ENCODE measurements at regions not wholly inside any gene's neighbourhood (a gene's known extent, or its start where the extent isn't known, plus 50 kb on each side); places are given as distances from the start of the nearest gene placed in this dataset.

DNA sequence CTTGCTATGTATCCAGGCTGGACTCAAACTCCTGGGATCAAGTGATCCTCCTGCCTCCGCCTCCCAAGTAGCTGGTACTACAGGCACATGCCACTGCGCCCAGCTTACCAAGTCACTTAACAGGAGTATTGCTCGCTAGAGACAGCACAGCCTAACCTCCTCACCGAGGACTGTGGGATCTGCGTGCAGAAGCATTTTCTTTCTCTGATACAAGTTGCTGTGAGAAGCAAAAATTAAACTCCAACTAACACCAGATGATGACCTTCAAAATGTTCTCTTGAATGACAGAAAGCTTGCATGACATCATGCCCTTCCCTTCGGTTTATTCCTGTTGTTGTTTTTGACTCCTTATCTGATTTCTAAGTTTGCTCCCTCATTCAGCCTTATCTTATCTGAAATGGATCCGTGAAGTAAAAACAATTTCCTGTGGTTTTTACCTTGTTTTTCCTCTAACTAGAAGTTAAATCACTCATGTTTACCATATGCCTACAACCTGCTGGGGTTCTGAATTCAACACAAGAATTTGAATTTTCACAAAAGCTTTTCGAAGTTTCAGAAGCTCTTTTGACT, 94.4 kb upstream of the KIF5B start:
- TF ChIP-seq, protein P1, sequence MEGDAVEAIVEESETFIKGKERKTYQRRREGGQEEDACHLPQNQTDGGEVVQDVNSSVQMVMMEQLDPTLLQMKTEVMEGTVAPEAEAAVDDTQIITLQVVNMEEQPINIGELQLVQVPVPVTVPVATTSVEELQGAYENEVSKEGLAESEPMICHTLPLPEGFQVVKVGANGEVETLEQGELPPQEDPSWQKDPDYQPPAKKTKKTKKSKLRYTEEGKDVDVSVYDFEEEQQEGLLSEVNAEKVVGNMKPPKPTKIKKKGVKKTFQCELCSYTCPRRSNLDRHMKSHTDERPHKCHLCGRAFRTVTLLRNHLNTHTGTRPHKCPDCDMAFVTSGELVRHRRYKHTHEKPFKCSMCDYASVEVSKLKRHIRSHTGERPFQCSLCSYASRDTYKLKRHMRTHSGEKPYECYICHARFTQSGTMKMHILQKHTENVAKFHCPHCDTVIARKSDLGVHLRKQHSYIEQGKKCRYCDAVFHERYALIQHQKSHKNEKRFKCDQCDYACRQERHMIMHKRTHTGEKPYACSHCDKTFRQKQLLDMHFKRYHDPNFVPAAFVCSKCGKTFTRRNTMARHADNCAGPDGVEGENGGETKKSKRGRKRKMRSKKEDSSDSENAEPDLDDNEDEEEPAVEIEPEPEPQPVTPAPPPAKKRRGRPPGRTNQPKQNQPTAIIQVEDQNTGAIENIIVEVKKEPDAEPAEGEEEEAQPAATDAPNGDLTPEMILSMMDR (IDR thresholded peaks at IDR 0.05) = no peak
- DNase-seq = no peak
- no peak overlapping the region for H3K27ac ChIP-seq
- H3K36me3 ChIP-seq = no peaks in the 10 kb centered on the region
- H3K27me3 ChIP-seq = no peaks in the 10 kb centered on the region
- H3K4me3 ChIP-seq = no peak overlapping the region
- intact Hi-C loops (cut with DNase I; ENCODE audit: low total_unique reads) = no loop called here
- H3K4me1 ChIP-seq = peaks cover 0 to 22% (median 3%) of the 10 kb centered on the region in 4 donors
- peaks cover 0 to 4% (median 0%) of the 10 kb centered on the region in 3 donors for H3K9me3 ChIP-seq

DNA sequence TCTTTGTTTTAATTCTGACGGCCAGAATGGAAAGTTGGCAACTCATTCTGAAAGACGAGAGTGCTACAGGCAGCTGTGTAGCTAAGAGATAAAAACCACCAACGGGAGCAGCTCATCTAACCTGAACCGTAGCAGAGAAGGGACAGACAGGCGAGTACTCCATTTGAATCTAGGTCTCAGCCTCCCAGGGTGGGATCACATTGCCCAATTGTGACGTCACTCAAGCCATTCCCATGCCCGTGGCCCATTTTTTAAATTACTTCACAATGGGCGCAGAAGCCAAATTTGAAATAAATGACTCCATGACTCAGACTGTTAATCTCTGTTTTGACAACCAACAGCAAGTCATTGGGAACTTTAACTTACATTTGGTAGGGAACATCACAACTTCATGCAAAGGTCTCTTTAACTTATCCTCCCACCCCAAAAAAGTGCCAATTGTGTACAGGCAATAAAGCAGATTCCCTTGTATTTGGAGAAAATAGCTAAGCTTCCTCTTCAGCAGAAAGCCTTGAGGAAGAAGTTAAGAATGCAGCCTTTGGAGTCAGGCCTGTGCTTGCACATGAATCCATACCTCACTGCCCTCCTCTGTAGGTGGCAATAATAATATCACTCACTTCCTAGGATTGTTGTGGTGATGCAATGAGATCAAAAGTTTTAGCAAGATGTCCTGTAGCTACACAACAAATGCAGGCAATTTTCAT, 93.2 kb upstream of the KIF5B start:
- TF ChIP-seq, protein P1 (IDR thresholded peaks at IDR 0.05) = peak in 1 of 2 experiments; percentile 6

DNA sequence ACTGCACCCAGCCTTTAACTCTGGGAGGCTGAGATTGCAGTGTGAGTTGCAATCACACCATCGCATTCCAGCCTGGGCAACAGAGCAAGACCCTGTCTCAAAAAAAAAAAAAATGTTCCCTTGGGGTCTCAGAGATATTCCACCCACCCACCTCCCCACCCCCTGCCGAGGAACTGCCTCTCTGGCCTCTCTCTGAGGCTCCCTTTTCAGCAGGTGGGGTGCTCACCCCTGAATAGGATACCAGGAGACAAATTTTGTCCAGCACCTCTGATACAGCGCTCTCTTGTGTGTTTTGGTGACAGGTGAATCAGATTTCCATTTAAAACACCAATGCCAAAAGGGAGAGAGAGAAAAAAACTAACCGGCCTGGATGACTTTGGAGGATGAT, 92.6 kb upstream of the KIF5B start:
- no peak for DNase-seq
- Histone ChIP-seq H3K9me3 (no peaks in the 10 kb centered on the region), H3K27ac (peak overlapping the region; percentile 53 to 67), H3K27me3 (no peaks in the 10 kb centered on the region), H3K4me3 (peak overlapping the region; percentile 5 to 34), H3K4me1 (peaks cover 0 to 18% (median 3%) of the 10 kb centered on the region in 4 donors), H3K36me3 (no peaks in the 10 kb centered on the region)
- TF ChIP-seq, protein P1 (IDR thresholded peaks at IDR 0.05) = no peak
- intact Hi-C loops (cut with DNase I; ENCODE audit: low total_unique reads) = no loop called here

More for the DNA sequence above, 93.2 kb upstream of the KIF5B start:
- intact Hi-C loops (cut with DNase I; ENCODE audit: low total_unique reads) = no loop called here
- H3K27ac ChIP-seq = peak overlapping the region; percentile 53 to 67
- peak overlapping the region; percentile 5 to 34 for H3K4me3 ChIP-seq
- H3K9me3 ChIP-seq = peaks cover 0 to 4% (median 0%) of the 10 kb centered on the region in 3 donors
- H3K27me3 ChIP-seq = no peaks in the 10 kb centered on the region
- peak; percentile 84 to 87 for DNase-seq
- H3K36me3 ChIP-seq = no peaks in the 10 kb centered on the region
- H3K4me1 ChIP-seq = peaks cover 0 to 18% (median 3%) of the 10 kb centered on the region in 4 donors

DNA sequence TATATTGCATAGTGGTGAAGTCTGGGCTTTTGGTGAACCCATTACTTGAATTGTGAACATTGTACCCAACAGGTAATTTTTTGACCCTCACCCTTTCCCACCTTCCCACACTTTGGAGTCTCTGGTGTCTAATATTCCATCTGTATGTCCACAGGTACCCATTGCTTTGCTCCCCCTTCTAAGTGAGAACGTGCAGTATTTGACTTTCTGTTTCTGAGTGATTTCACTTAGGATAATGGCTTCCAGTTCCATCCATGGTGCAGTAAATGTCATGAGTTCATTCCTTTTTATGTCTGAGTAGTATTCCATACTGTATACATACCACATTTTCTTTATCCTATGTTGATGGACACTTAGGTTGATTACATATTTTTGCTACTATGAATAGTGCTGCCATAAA, 91.5 kb upstream of the KIF5B start:
- DNase-seq = no peak
- intact Hi-C loops (cut with DNase I; ENCODE audit: low total_unique reads) = no loop called here
- Histone ChIP-seq H3K4me1 (peaks cover 0 to 18% (median 3%) of the 10 kb centered on the region in 4 donors), H3K4me3 (no peak overlapping the region), H3K27ac (no peak overlapping the region), H3K9me3 (no peaks in the 10 kb centered on the region), H3K36me3 (no peaks in the 10 kb centered on the region), H3K27me3 (no peaks in the 10 kb centered on the region)
- TF ChIP-seq, protein P1 (IDR thresholded peaks at IDR 0.05) = no peak

DNA sequence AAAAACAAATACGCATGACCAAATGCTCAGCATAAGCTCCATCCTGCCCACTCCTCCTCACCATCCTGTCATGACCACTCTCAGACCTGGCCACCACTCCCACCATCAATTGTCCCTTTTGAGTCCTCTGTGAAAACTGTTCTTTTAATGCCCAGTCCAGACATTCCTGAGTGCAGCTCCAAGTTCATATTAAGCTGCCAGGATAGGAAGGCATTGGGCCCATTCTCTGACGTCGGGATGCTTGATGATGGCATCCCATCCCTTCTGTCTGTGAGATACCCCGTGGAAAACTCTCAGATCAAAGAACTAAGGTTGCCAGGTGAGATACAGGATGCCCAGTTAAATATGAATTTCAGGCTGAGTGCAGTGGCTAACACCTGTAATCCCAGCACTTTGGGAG, 89.9 kb upstream of the KIF5B start:
- intact Hi-C loops (cut with DNase I; ENCODE audit: low total_unique reads) = no loop called here
- Histone ChIP-seq H3K27ac (no peak overlapping the region), H3K36me3 (no peaks in the 10 kb centered on the region), H3K4me3 (no peak overlapping the region), H3K27me3 (no peaks in the 10 kb centered on the region), H3K4me1 (peaks cover 0 to 18% (median 3%) of the 10 kb centered on the region in 4 donors), H3K9me3 (no peaks in the 10 kb centered on the region)
- no peak for DNase-seq
- TF ChIP-seq, protein P1 (IDR thresholded peaks at IDR 0.05) = no peak

All from tibial artery (tissue), 4 donors.